ENCODE measurements at regions not wholly inside any gene's neighbourhood (a gene's known extent, or its start where the extent isn't known, plus 50 kb on each side); places are given as distances from the start of the nearest gene placed in this dataset.

GRCh38 chr5:5080790-5081189 lies 59.3 kb upstream of the ADAMTS16 start:
- Histone ChIP-seq H3K4me1 (ENCODE audit: control insufficient read depth in 2 of 2, insufficient read depth in 2 of 2, low read length in 2 of 2) (no peaks in the 10 kb centered on the region), H3K4me3 (ENCODE audit: low read length in 2 of 2) (no peak overlapping the region), H3K27ac (ENCODE audit: low read depth in 2 of 2, low read length in 2 of 2) (no peak overlapping the region), H3K36me3 (ENCODE audit: control insufficient read depth in 2 of 2, insufficient read depth in 2 of 2, low read length in 2 of 2) (no peaks in the 10 kb centered on the region), H3K9me3 (ENCODE audit: control insufficient read depth in 2 of 2, low read length in 2 of 2) (peaks cover 0 to 2% of the 10 kb centered on the region in 2 donors), H3K9ac (ENCODE audit: low read depth in 1 of 2, low read length in 2 of 2) (no peak overlapping the region), H3K27me3 (ENCODE audit: control insufficient read depth in 2 of 2, insufficient read depth in 2 of 2, low read length in 2 of 2) (no peaks in the 10 kb centered on the region)

- Histone ChIP-seq H3K36me3 (ENCODE audit: control insufficient read depth in 2 of 2, insufficient read depth in 2 of 2, low read length in 2 of 2) (no peaks in the 10 kb centered on the region), H3K9ac (ENCODE audit: low read depth in 1 of 2, low read length in 2 of 2) (no peak overlapping the region), H3K27ac (ENCODE audit: low read depth in 2 of 2, low read length in 2 of 2) (no peak overlapping the region), H3K4me3 (ENCODE audit: low read length in 2 of 2) (no peak overlapping the region), H3K4me1 (ENCODE audit: control insufficient read depth in 2 of 2, insufficient read depth in 2 of 2, low read length in 2 of 2) (no peaks in the 10 kb centered on the region), H3K27me3 (ENCODE audit: control insufficient read depth in 2 of 2, insufficient read depth in 2 of 2, low read length in 2 of 2) (no peaks in the 10 kb centered on the region), H3K9me3 (ENCODE audit: control insufficient read depth in 2 of 2, low read length in 2 of 2) (no peaks in the 10 kb centered on the region)
These were observed 54.7 kb upstream of the ADAMTS16 start for GRCh38 chr5:5085381-5085780.

- H3K27me3 ChIP-seq (ENCODE audit: control insufficient read depth in 2 of 2, insufficient read depth in 2 of 2, low read length in 2 of 2), result no peaks in the 10 kb centered on the region
These were observed 50.1 kb upstream of the ADAMTS16 start for GRCh38 chr5:5089895-5090649.

More at GRCh38 chr5:5089895-5090649, 50.1 kb upstream of the ADAMTS16 start:
- Histone ChIP-seq H3K36me3 (ENCODE audit: control insufficient read depth in 2 of 2, insufficient read depth in 2 of 2, low read length in 2 of 2) (no peaks in the 10 kb centered on the region), H3K27ac (ENCODE audit: low read depth in 2 of 2, low read length in 2 of 2) (no peak overlapping the region), H3K4me3 (ENCODE audit: low read length in 2 of 2) (no peak overlapping the region), H3K4me1 (ENCODE audit: control insufficient read depth in 2 of 2, insufficient read depth in 2 of 2, low read length in 2 of 2) (no peaks in the 10 kb centered on the region), H3K9ac (ENCODE audit: low read depth in 1 of 2, low read length in 2 of 2) (no peak overlapping the region), H3K9me3 (ENCODE audit: control insufficient read depth in 2 of 2, low read length in 2 of 2) (no peaks in the 10 kb centered on the region)
